ENCODE measurements at regions not wholly inside any gene's neighbourhood (a gene's known extent, or its start where the extent isn't known, plus 50 kb on each side); places are given as distances from the start of the nearest gene placed in this dataset.

DNA sequence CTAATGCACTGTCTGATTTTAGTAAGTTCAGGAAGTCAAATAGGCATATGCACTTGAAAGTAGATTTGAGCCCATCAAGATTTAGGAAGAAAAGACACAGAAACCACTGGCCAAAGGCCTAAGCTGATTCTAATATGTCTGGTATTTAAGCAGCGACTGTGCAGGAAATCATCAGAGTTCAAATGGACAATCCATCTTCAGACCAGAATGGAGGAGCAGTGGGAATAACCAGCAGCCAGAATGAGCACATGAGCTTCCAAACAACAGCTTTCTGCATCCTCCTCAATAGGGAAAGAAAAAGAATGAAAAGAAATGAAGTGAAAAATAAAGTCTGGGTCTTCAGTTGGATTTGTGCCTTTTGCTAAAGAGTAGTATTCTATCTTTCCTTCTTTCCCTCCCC, 50.6 kb downstream of the SOD2 start:
- TF ChIP-seq POLR2AphosphoS5 (IDR thresholded peaks at IDR 0.05; ENCODE audit: low read depth, low read length) (no peak), TAF1 (IDR thresholded peaks at IDR 0.05; ENCODE audit: borderline replicate concordance, low read depth, low read length) (no peak)
